PC-9 (cell line): ENCODE measurements at regions not wholly inside any gene's neighbourhood (a gene's known extent, or its start where the extent isn't known, plus 50 kb on each side); places are given as distances from the start of the nearest gene placed in this dataset.
A peak's percentile ranks its signal among the peaks of the same experiment; 100 is the strongest.
"Not testable (repeated sequence)": the region's sequence is repeated elsewhere in the genome, so short reads cannot be mapped to it uniquely, and the experiment has no call there.

Experiments used
- BruUV-seq: library from RNA; stranded (reverse); fragments of 400-500 nt; replicated peaks from 2 replicates; lab custom pipeline; 2021; lab: Mats Ljungman, UMichigan
- CTCF ChIA-PET: fragments of 300-600 bp; sonication (Branson Sonifier 250); formaldehyde crosslinking; loops from one replicate; lab custom pipeline; 2022; ENCODE audit warnings: antibody characterized with exemption; lab: Charles Lee
- POLR2A ChIA-PET: fragments of 300-600 bp; sonication (Branson Sonifier 250); formaldehyde crosslinking; loops from one replicate; lab custom pipeline; 2022; ENCODE audit warnings: antibody characterized with exemption; ENCODE audit not compliant: unreplicated experiment; lab: Charles Lee
- DNase-seq, 2 experiments: peaks; one replicate each; pipeline versions ENCODE4 v3.0.0 to v3.0.0-alpha.2; 2015 to 2022; ENCODE audit warnings: mixed read lengths in 1 of 2
- H2AFZ ChIP-seq: fragments of 200-600 bp; sonication (generic); 2 replicates; pipeline ENCODE4 v1.8.1; 2017; ENCODE audit warnings: antibody characterized with exemption
- H3F3A ChIP-seq: fragments of 200-600 bp; sonication (generic); 2 replicates; pipeline ENCODE4 v1.8.1; 2017; ENCODE audit warnings: antibody characterized with exemption, mild to moderate bottlenecking, low read depth; ENCODE audit not compliant: insufficient read depth
- H3K27ac ChIP-seq: fragments of 200-600 bp; sonication (generic); 2 replicates; pipeline ENCODE4 v1.6.1; 2016; ENCODE audit warnings: mixed run types
- H3K27me3 ChIP-seq: fragments of 200-600 bp; sonication (generic); 2 replicates; pipeline ENCODE4 v1.6.1; 2016; ENCODE audit warnings: low read depth, mixed run types; ENCODE audit not compliant: insufficient read depth
- H3K36me3 ChIP-seq: fragments of 200-600 bp; sonication (generic); 2 replicates; pipeline ENCODE4 v1.6.1; 2016; ENCODE audit warnings: low read depth, mixed run types
- H3K4me1 ChIP-seq: fragments of 200-600 bp; sonication (generic); replicated peaks from 2 replicates; pipeline ENCODE4 v1.6.1; 2016; ENCODE audit warnings: mixed run types; ENCODE audit not compliant: insufficient read depth
- H3K4me2 ChIP-seq: fragments of 200-600 bp; sonication (generic); 2 replicates; pipeline ENCODE4 v1.6.1; 2017; ENCODE audit warnings: mixed run types
- H3K4me3 ChIP-seq: fragments of 200-600 bp; sonication (generic); 2 replicates; pipeline ENCODE4 v1.6.1; 2016; ENCODE audit warnings: mixed run types
- H3K79me2 ChIP-seq: fragments of 200-600 bp; sonication (generic); 2 replicates; pipeline ENCODE4 v1.6.1; 2017; ENCODE audit warnings: low read depth, mixed run types
- H3K9me2 ChIP-seq: fragments of 200-600 bp; sonication (generic); 2 replicates; pipeline ENCODE4 v1.8.1; 2017; ENCODE audit warnings: mild to moderate bottlenecking; ENCODE audit not compliant: insufficient read depth
- H3K9me3 ChIP-seq: fragments of 200-600 bp; sonication (generic); 2 replicates; pipeline ENCODE4 v1.8.1; 2016; ENCODE audit warnings: low read depth; ENCODE audit not compliant: insufficient read depth
- H4K20me1 ChIP-seq: fragments of 200-600 bp; sonication (generic); 2 replicates; pipeline ENCODE4 v1.8.1; 2017; ENCODE audit not compliant: insufficient read depth
- CTCF ChIP-seq: fragments of 200-600 bp; sonication (generic); conservative IDR thresholded peaks from 2 replicates; pipeline ENCODE4 v1.6.1; 2017; ENCODE audit warnings: mixed run types, antibody characterized with exemption, mild to moderate bottlenecking, moderate library complexity
- EZH2 ChIP-seq: fragments of 200-600 bp; sonication (generic); IDR thresholded peaks from 2 replicates; pipeline ENCODE4 v1.8.0; 2017; ENCODE audit warnings: antibody characterized with exemption, low read depth
- intact Hi-C: fragments of 100-400 bp; cut with micrococcal nuclease; formaldehyde crosslinking; loops from one replicate; pipeline ENCODE4 v1.10.0; 2022; ENCODE audit not compliant: unreplicated experiment

GRCh38 chr11:7143908-7144307, 55.1 kb downstream of the RBMXL2 start:
- TF ChIP-seq EZH2 (no peak), CTCF (peak; percentile 48)
- H3F3A ChIP-seq, result no peaks in the 10 kb centered on the region
- H3K27me3 ChIP-seq, result no peaks in the 10 kb centered on the region; the same call in 1 of the 2 replicates
- H3K4me3 ChIP-seq, result no peak overlapping the region
- no peaks in the 10 kb centered on the region for H3K9me3 ChIP-seq
- no peak for DNase-seq
- CTCF ChIA-PET, result no interaction called here
- H3K4me1 ChIP-seq, result no peaks in the 10 kb centered on the region
- H3K36me3 ChIP-seq, result no peaks in the 10 kb centered on the region
- H4K20me1 ChIP-seq, result no peaks in the 10 kb centered on the region
- no peaks in the 10 kb centered on the region for H3K9me2 ChIP-seq
- intact Hi-C loops, result no loop called here
- H3K4me2 ChIP-seq, result no peak overlapping the region
- POLR2A ChIA-PET, result no interaction called here
- H3K79me2 ChIP-seq, result no peaks in the 10 kb centered on the region
- H2AFZ ChIP-seq, result no peak overlapping the region
- H3K27ac ChIP-seq, result no peak overlapping the region
- BruUV-seq, result no TSS peak

GRCh38 chr11:7150104-7150503, 61.3 kb downstream of the RBMXL2 start:
- H3K36me3 ChIP-seq, H3K79me2 ChIP-seq, H3K9me2 ChIP-seq, H3K27ac ChIP-seq, BruUV-seq, DNase-seq, H4K20me1 ChIP-seq, H3K27me3 ChIP-seq, H3K4me2 ChIP-seq, CTCF ChIA-PET, H3F3A ChIP-seq, H3K4me3 ChIP-seq, intact Hi-C loops, POLR2A ChIA-PET, H3K9me3 ChIP-seq, H3K4me1 ChIP-seq, H2AFZ ChIP-seq: not testable (repeated sequence)

GRCh38 chr11:7154881-7155361, 66.1 kb downstream of the RBMXL2 start:
- Histone ChIP-seq H2AFZ (no peak overlapping the region), H3F3A (no peaks in the 10 kb centered on the region), H3K27me3 (no peaks in the 10 kb centered on the region; the same call in 1 of the 2 replicates), H3K27ac (no peak overlapping the region), H4K20me1 (no peaks in the 10 kb centered on the region), H3K79me2 (no peaks in the 10 kb centered on the region), H3K4me2 (no peak overlapping the region), H3K4me1 (no peaks in the 10 kb centered on the region), H3K9me2 (no peaks in the 10 kb centered on the region), H3K9me3 (no peaks in the 10 kb centered on the region), H3K4me3 (no peak overlapping the region), H3K36me3 (no peaks in the 10 kb centered on the region)
- ChIA-PET CTCF (no interaction called here), POLR2A (no interaction called here)
- intact Hi-C loops, result no loop called here
- TF ChIP-seq EZH2, result no peak
- BruUV-seq, result no TSS peak
- DNase-seq, result no peak

GRCh38 chr11:7160814-7161489, 72.2 kb downstream of the RBMXL2 start:
- TF ChIP-seq EZH2 (no peak), CTCF (no peak)
- POLR2A ChIA-PET, result no interaction called here
- no peaks in the 10 kb centered on the region for H3K9me2 ChIP-seq
- no peaks in the 10 kb centered on the region for H3K36me3 ChIP-seq
- no peaks in the 10 kb centered on the region for H3K79me2 ChIP-seq
- BruUV-seq, result no TSS peak
- H3K27me3 ChIP-seq, result peaks cover 6% of the 10 kb centered on the region
- H3K27ac ChIP-seq, result no peak overlapping the region
- H3K4me3 ChIP-seq, result no peak overlapping the region
- CTCF ChIA-PET, result no interaction called here
- no peak overlapping the region for H2AFZ ChIP-seq
- no peaks in the 10 kb centered on the region for H3F3A ChIP-seq
- intact Hi-C loops, result no loop called here
- no peak for DNase-seq
- no peaks in the 10 kb centered on the region for H3K4me1 ChIP-seq
- H3K9me3 ChIP-seq, result no peaks in the 10 kb centered on the region
- H4K20me1 ChIP-seq, result no peaks in the 10 kb centered on the region
- no peak overlapping the region for H3K4me2 ChIP-seq
